ENCODE measurements at regions not wholly inside any gene's neighbourhood (a gene's known extent, or its start where the extent isn't known, plus 50 kb on each side); places are given as distances from the start of the nearest gene placed in this dataset.

- no peak for TF ChIP-seq NFRKB (IDR thresholded peaks at IDR 0.05)
- TF ChIP-seq BHLHE40 (IDR thresholded peaks at IDR 0.05; ENCODE audit: borderline replicate concordance), result no peak
- TF ChIP-seq FOXM1 (IDR thresholded peaks at IDR 0.05; ENCODE audit: borderline replicate concordance), result no peak
- TF ChIP-seq SUZ12 (IDR thresholded peaks at IDR 0.05), result no peak
- no peak for TF ChIP-seq SP1 (IDR thresholded peaks at IDR 0.05)
- TF ChIP-seq ARNT (IDR thresholded peaks at IDR 0.05), result no peak
- TF ChIP-seq HDGF (IDR thresholded peaks at IDR 0.05; ENCODE audit: borderline replicate concordance), result no peak
Measured at GRCh38 chr13:82698383-82698782, 1183.9 kb downstream of the SLITRK1 start.
